ENCODE measurements at regions not wholly inside any gene's neighbourhood (a gene's known extent, or its start where the extent isn't known, plus 50 kb on each side); places are given as distances from the start of the nearest gene placed in this dataset.
"Not testable (repeated sequence)": the region's sequence is repeated elsewhere in the genome, so short reads cannot be mapped to it uniquely, and the experiment has no call there.

DNA sequence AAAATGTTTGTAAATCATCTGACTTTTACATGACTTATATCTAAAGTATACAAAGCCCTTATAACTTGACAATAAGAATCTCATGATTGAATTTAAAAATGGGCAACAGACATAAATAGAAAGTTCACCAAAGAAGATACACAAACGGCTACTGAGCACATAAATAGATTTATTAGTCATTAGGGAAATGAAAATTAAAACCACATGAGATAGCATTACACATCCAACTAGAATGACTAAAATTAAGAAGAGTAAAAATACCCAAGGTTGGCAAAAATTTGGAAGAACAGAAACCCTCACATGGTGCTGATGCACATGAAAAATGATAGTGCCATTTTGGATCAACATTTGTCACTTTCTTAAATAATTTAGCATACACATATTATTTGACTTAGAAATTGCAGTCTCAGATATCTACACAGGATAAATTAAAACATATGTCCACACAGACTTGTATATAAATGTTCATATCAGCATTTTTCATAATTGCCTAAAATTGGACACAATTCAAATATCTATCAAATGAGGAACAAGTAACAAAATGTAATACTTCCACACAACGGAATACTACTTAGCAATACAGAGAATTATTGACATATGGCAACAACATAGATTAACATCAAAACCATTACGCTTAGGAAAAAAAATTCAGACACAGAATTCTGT is 359.1 kb upstream of the DAB2 start:
- ATAC-seq, result peak; percentile 25 to 27

DNA sequence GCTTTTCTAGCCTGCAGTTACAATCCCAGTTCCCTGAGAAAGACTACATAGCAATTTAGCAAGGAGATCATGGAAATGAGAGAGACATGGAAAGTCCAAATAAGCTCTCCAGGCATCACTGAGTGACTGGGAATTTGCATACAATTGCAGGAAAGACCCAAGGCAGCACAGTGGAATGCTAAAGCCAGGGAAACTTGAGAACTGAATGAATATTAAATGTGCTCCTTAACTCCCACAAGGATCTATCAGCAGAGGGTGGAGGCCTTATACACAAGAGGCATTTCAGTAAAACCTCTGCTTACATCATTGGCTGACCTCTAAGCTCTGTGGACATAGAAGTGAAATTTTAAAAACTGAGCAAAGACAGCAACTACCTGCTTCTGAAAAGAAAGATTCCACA is 355.6 kb upstream of the DAB2 start:
- no peak for ATAC-seq

DNA sequence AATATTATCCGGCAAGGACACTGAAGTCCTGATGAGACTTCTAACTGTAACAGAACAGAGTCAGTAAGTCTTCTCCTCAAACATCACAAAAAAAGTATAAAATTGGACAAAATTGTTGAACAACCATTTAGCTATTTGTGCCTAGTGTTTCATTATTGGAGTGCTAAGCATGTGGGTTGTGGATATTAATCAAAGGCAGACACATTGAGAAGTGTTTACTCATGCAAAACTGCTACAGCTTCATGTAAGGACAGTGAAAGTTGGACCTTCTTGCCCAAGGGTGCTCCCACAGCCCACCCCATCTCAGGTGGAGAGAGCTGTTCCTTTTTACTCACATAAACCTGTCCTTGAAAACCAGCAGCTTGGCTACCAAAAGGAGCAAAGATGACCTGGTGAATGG is 355.1 kb upstream of the DAB2 start:
- ATAC-seq, result no peak

DNA sequence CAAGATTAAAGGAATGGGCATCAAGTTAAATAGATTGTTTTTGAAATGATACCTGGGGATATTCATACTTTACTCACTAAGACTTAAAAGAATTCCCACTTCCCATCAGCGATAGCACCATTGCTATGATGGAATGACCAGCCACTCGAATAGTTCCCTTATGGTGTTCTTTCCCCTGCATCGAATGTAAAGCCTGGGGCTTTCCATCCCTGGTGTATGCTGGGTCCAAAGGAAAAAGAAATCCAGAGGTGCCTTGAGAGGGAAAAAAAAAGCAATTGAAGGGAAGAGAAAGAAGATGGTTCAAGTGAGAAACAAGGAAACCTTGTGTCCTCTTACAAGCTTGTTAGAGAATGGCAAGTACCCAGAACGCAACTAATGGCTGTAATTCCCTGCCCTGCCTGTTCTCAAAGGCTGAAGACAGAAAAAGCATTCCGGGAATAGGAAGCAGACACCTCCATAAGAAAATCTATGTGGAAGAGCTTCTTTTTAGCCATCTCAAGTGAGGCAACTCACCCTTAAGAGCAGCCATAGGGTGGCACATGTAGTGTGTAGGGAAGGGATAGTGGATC is 351.1 kb upstream of the DAB2 start:
- no peak for ATAC-seq

DNA sequence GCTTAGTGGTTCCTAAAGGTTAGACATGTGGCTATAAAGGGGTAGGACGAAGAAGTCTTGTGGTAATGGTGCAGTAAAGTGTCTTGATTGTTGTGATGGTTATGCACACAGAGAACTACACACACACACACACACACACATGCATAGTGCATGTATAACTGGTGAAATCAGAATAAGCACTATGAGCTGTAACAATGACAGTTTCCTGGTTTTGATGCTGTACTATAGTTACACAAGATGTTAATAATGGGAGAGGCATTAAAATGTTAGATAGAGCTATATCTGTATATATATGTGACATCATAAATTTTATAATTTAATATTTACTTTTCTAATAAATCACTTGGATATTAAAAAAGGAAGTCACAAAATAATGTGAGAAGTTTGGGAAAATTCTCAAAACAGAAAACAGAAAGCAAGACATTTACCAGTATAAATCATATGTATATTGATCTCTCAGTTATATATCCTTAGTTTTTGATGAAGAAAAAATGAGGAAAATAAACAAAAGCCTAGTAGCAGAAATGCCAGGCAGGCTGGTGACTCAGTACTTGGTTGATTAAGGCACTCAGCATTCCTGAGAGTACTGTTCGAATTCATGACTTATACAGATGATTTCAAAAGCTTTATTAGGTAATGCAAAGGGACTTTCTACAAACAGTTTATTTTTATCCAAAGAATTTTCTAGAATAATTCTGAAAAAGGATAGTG is 350.5 kb upstream of the DAB2 start:
- no peak for ATAC-seq

DNA sequence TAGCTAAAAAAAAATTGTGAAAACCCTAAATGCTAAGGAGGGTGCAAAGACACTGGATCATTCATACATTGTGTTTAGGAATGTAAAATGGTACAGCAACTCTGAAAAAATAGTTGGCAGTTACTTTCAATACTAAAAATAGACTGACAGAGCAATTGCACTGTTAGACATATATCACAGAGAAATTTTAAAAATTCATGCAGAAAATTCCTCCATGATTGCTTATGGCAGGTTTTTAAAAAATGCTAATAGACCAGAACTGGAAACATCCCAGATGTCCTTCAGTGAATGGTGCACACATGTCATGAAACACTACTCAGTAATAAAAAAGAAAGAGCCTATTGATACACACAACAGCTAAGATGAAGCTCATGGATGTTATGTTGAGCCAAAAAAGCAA is 349.8 kb upstream of the DAB2 start:
- no peak for ATAC-seq

DNA sequence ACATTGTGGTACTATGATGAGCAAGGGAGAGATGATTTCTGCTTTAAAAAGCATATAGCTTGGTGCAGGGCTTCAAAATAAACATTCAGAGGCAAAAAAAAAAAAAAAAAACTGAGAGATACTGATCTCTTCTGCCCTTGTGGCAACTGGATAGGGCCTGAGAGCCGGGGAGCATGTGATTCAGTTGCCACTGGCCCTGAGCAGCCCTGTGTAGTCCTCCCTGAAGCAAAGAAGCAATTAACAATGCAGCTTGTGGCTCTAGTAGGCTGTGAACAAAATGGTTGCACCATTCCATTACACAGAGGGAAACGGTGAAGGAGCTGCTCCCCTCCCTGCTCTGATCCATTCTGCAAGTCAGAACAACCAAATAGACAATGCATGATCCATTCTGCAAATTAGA is 347.5 kb upstream of the DAB2 start:
- ATAC-seq, result no peak

DNA sequence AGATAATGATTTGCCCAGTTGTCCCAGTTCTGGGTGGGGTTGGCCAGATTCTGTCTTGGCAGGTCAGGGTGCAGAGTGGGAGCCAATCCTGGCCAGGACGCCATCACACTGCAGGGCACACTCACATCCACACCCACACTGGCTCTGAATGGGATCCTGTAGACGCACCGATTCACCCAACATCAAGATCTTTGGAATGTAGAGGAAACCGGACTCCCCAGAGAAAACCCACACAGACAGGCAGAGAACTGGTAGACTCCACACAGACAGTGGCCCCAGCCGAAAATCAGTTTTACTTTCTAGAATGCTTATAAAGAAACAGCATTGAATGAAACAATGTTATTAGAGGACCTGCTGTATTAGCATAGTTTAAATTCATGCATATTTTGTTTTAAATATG is 343.1 kb upstream of the DAB2 start:
- no peak for ATAC-seq

DNA sequence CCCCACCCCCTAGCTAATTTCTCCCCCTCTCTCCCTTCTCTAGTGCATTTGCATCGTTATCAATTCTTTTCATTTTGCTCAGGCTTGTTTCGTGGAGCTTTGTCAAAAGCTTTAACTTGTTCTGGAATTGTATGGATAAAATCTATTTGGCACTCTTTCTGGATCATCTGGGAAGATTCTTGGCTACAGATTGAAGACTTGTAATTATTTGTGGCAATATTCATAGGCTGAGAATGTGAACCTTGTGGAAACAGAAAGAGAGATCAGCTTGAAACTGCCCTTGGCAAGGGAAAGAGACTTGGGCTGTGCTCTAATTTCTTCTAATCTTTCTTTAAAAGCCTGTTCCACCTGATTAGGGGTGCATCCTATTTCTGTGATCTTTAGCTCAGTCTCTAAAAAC is 340.6 kb upstream of the DAB2 start:
- no peak for ATAC-seq

DNA sequence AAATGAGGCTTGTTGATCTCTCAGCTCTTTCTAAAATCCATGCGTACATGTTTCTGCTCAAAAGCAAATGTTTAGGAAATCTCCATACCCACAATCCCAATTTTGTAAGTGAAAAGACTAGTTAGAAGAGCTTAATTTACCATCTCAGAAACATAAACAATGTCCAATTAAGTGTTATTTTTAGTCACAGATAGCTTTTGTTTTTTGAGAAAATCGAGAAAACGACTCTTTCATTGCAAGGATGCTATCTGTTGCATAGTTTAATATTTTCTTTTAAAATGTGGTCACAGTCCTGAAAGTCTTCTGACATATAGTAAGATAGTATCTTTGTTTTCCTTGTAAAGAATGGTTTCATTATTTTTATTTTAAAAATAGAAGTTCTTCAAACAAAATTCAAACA is 338.0 kb upstream of the DAB2 start:
- no peak for ATAC-seq

DNA sequence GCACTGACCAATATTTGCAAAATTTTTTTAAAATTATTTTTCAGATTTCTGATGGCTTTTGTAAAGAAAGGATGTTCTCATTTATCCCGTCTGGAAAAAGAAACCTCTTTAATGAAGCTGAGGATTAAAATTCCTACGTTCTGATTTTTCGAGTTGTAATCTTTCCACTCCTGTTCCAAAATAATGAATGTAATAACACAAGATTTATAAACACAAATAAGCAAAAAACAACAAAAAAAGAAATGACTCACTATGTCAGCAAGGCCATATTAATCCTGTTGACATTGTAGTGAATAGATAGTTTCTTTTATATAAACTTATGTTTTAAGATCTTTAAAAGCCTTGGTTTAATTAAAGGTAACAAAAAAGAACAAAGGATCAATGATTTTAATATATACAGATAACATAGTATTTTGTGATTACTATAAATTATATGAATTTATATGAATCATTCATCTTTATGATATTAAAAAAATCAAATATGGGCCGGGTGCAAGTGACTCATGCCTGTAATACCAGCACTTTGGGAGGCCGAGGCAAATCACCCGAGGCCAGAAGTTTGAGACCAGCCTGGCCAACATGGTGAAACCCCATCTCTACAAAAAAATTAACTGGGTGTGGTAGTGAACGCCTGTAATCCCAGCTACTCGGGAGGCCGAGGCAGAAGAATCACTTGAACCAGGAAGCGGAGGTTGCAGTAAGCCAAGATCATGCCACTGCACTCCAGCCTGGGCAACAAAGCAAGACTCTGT is 336.6 kb upstream of the DAB2 start:
- no peak for ATAC-seq

DNA sequence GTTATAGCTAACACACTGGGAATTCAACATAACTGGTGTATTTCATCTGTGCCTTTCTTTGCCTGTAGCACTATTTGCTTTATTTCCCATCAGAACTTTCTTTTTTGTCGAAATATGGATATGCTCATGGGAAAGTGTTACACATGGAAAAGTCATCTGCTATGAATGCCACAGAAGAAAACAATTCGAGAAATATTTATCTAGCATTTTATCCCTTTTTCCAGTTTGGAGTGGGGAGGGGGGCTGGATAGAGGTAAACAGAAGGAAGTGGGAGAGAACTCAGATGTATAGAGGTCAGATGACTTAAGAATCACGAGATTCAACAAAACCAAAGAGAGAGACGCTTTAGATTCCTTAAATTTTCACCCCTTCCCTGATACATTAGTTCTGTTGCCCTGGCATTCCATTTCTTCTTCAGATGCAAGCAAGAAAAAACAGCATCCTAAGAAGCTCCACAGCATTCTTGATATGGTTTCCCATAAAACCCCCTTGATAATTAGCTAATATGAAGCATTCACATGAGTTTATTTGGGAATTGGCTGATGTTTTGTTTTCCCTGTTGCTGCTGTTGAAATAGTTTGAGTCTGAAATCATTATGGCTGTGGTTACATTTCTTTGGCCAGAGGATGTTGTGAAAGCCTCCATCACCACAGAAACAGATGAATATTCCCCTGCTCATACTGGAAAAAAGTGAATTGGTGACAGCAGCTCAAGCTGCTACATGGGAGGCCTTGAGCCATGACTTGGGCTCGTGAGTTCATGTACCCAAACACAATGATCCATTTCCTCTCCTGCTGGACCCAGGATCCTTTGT is 335.8 kb upstream of the DAB2 start:
- ATAC-seq, result no peak

DNA sequence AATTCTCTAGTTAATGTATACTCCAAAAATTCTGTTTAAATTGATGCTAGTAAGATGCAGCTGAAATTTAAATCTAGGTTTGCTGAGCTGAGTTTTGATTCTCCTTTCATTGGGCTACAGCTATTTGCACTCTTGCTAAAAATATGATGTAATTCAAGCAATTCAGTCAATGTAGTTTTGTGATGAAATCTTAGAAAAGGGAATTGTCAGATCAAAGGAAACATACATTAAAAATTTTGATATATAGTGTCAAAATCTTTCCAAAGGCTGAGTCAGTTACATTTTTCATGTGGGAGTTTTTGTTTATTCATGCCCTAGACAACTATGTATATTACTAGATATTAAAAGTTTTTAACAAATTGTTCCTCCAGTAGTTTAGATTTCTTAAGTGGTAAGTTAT is 334.9 kb upstream of the DAB2 start:
- no peak for ATAC-seq

DNA sequence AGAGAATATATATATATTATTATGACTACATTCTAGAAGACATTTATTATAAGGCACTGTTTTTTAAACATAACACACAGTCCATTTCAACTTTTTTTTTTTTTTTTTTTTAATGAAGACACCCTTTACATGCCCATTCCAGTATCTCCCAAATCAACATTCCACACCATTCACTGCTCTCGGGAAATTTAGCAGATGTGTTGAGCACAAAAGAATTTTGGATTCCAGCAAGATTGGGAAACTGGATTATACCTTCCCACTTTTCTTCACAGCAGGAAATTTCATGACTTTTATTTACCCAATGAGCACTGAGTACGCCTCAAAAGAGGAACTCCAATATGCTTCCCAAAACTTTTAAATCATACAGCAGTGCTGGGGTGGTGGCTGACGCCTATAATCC is 333.6 kb upstream of the DAB2 start:
- no peak for ATAC-seq

DNA sequence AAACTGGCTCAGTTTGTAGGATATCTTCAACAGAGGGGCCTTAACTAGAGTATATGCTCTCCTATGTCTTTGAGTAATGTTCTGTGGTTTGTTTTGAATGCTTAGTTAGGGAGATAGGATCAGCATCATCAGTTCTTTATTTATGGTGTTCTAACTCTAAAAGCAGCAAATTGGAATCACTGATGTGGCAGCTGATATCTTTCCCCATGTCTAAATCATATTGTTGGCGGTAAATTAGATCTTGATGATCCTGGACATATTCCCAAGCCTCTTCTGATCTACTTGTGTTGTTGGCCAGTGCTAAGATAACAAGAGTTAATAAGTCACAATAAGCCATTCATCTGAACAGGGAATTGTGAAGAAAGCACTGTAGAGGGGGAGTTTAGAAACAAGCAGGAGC is 332.4 kb upstream of the DAB2 start:
- ATAC-seq, result no peak

DNA sequence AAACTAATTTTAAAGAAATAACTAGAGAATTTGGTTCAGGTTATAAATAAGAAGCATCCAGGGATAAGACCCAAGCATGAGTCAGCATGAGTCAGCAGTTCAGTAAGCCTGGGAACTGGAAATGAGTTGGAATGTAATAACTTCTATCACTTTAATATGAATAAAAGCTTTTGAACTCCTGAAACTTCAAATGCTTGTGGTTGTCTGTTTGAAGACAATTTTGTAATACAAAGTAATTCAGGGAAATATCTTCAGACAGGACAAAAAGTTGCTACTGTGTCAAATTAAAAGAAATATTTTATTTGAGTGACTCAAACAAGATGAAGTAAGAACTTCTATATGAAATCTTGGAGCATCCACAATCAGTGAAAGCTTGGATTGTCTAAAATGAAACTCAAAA is 331.2 kb upstream of the DAB2 start:
- ATAC-seq, result no peak

DNA sequence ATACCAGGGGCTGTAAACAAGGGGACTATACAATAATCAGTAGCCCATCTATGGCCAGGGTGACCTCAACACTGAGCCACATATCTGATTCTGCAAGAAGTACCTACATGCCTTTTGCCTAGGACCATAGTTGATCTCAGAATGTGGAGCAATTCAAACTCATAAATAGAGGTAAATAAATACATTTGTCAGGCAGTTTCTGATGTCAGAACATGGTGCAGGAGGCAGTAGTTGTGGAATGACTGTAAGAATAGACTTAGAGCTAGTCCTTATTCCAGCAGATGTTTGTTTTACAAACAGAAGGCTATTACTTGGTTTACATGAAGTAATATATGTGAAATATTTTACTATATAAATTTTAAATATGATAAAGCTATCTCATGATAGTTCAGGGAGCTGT is 330.7 kb upstream of the DAB2 start:
- no peak for ATAC-seq

DNA sequence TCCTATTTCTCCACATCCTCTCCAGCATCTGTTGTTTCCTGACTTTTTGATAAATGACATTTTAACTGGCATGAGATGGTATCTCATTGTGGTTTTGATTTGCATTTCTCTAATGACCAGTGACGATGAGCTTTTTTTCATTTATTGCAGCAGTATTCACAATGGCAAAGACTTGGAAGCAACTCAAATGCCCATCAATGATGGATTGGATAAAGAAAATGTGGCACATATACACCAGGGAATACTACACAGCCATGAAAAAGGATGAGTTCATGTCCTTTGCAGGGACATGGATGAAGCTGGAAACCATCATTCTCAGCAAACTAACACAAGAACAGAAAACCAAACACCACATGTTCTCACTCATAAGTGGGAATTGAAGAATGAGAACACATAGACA is 329.0 kb upstream of the DAB2 start:
- not testable (repeated sequence) for ATAC-seq

DNA sequence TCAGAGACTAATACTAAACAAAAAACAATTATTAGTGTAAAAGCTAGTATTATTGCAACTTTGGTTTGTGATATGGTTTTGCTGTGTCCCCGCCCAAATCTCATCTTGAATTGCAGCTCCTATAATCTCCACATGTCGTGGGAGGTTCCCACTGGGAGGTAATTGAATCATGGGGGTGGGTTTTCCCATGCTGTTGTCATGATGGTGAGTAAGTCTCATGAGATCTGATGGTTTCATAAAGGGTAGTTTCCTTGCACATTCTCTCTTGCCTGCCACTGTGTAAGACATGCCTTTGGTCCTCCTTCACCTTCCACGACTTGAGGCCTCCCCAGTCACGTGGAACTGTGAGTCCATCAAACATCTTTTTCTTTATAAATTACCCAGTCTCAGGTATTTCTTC is 325.9 kb upstream of the DAB2 start:
- no peak for ATAC-seq

DNA sequence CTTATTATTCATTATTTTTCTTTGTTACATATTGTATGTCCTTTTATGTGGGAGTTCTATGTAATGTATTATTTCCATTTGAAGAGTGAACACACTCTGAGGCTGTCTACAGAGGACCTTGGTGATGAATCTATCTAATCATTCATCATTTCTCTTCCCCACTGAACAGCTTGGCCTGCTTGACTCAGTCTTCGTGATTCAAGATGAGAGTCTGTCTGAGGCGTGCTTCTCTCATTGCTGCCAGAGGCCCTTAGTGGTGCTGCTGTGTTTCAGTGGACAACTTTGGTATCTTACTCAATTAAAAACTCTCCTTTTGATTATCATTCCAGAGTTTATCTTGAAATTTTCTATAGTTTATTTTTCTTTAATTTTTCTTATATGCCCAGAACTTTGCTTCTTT is 318.1 kb upstream of the DAB2 start:
- ATAC-seq, result no peak

DNA sequence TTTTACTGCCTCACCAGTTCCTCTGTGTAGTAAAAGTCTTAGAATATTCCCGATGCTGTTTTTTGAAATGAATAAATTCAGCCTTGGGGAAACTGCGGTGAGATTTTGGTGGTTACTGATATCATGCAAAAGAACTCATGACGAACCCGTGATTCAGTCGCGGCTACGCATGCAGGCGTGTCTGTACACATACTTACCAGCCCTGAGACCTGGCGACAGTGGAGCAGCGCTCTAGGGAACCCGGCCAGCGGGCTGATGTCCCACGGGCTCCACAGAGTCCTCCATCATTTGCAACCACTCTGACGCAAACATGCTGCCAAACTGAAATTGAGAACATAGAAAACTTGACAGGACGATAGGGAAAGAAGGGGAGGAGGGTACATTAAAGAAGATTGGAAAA is 315.6 kb upstream of the DAB2 start:
- ATAC-seq, result no peak

DNA sequence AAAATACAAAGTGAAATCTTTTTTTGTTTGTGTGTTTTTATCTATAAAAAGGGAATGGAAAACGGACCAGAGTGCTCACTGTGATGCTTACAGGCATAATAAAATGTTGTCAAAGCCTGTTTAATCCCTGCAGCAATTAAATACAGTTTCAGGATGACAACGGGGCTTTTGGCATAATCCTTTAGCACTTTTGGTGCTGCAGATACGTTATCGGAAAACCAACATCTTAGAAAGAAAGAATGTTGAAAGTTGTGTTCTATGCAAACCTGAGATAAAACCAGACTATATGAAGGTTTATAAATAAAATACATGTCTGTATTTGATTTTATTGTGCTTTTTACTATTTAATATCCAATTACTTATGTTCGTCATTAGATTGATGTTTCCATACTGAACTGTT is 307.4 kb upstream of the DAB2 start:
- no peak for ATAC-seq

DNA sequence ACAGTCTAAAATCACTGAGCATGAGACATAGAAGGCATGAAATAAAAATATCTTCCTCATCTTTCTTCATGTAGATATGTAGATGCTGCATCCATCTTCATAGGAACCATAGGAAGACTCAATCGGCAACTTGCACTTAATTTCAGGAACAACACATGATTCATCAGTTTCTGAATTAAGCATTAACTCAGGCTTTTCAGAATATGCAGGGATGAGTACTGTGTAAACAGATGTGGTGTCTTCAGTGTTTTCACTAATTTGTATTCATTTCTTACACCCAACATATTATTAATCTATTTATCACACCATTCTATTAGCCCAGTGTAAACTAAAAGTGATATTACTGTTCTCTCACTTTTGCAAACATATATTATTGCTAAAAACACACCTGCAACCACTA is 305.9 kb upstream of the DAB2 start:
- ATAC-seq, result no peak
